SK-N-SH treated with all-trans-retinoic acid at 6 μM for 48 hours (cell line): ENCODE measurements at regions not wholly inside any gene's neighbourhood (a gene's known extent, or its start where the extent isn't known, plus 50 kb on each side); places are given as distances from the start of the nearest gene placed in this dataset.

Source experiments
- ARNTL ChIP-seq: fragments of 450-650 bp; formaldehyde crosslinking; IDR thresholded peaks from 2 replicates; pipeline ENCODE4 v1.5.0; 2020; ENCODE audit warnings: low read depth, mild to moderate bottlenecking, moderate library complexity, borderline replicate concordance
- CREB5 ChIP-seq: fragments of 250-450 bp; sonication (Bioruptor Pico); IDR thresholded peaks from 2 replicates; pipeline ENCODE4 v1.5.1; 2020; ENCODE audit warnings: low read depth, mild to moderate bottlenecking, moderate library complexity
- CSDC2 ChIP-seq: fragments of 250-450 bp; sonication (Bioruptor Pico); IDR thresholded peaks from 2 replicates; pipeline ENCODE4 v1.5.0; 2020; ENCODE audit warnings: mild to moderate bottlenecking, moderate library complexity
- ESRRG ChIP-seq: fragments of 250-450 bp; sonication (Bioruptor Pico); IDR thresholded peaks from 2 replicates; pipeline ENCODE4 v1.6.1; 2021; ENCODE audit warnings: mild to moderate bottlenecking
- GLIS3 ChIP-seq: fragments of 250-450 bp; sonication (Bioruptor Pico); IDR thresholded peaks from 2 replicates; pipeline ENCODE4 v1.5.0; 2020; ENCODE audit warnings: mild to moderate bottlenecking, moderate library complexity
- PATZ1 ChIP-seq: fragments of 250-450 bp; sonication (Bioruptor Pico); IDR thresholded peaks from 2 replicates; pipeline ENCODE4 v1.8.0; 2020; ENCODE audit warnings: mild to moderate bottlenecking, moderate library complexity, borderline replicate concordance
- POU6F1 ChIP-seq: fragments of 250-450 bp; sonication (Bioruptor Pico); IDR thresholded peaks from 2 replicates; pipeline ENCODE4 v1.8.0; 2021; ENCODE audit warnings: low read depth, mild to moderate bottlenecking, moderate library complexity, borderline replicate concordance
- RARB ChIP-seq: fragments of 250-450 bp; sonication (Bioruptor Pico); IDR thresholded peaks from 2 replicates; pipeline ENCODE4 v1.8.0; 2021; ENCODE audit warnings: mild to moderate bottlenecking, moderate library complexity
- SNAI2 ChIP-seq: fragments of 250-450 bp; sonication (Bioruptor Pico); IDR thresholded peaks from 2 replicates; pipeline ENCODE4 v1.5.0; 2020; ENCODE audit warnings: mild to moderate bottlenecking, moderate library complexity
- TOX ChIP-seq: fragments of 250-450 bp; sonication (Bioruptor Pico); IDR thresholded peaks from 2 replicates; pipeline ENCODE4 v1.8.0; 2021; ENCODE audit warnings: mild to moderate bottlenecking, moderate library complexity, borderline replicate concordance
- ZFP30 ChIP-seq: fragments of 450-650 bp; formaldehyde crosslinking; IDR thresholded peaks from 2 replicates; pipeline ENCODE4 v1.5.0; 2022; ENCODE audit warnings: mild to moderate bottlenecking, moderate library complexity
- ZNF70 ChIP-seq: fragments of 450-650 bp; formaldehyde crosslinking; IDR thresholded peaks from 2 replicates; pipeline ENCODE4 v1.5.0; 2020; ENCODE audit warnings: mild to moderate bottlenecking, moderate library complexity

- TF ChIP-seq CSDC2 (no peak), PATZ1 (CRISPR knock-in tag) (no peak), TOX (CRISPR knock-in tag) (no peak), ZFP30 (no peak), SNAI2 (CRISPR knock-in tag) (no peak), ESRRG (CRISPR knock-in tag) (no peak), ARNTL (no peak), POU6F1 (CRISPR knock-in tag) (no peak), CREB5 (CRISPR knock-in tag) (no peak), ZNF70 (no peak), RARB (CRISPR knock-in tag) (no peak), GLIS3 (CRISPR knock-in tag) (no peak)
Observed at GRCh38 chr6:67231092-67231491, 1404.0 kb upstream of the ADGRB3 start.
